ENCODE measurements at regions not wholly inside any gene's neighbourhood (a gene's known extent, or its start where the extent isn't known, plus 50 kb on each side); places are given as distances from the start of the nearest gene placed in this dataset.

DNA sequence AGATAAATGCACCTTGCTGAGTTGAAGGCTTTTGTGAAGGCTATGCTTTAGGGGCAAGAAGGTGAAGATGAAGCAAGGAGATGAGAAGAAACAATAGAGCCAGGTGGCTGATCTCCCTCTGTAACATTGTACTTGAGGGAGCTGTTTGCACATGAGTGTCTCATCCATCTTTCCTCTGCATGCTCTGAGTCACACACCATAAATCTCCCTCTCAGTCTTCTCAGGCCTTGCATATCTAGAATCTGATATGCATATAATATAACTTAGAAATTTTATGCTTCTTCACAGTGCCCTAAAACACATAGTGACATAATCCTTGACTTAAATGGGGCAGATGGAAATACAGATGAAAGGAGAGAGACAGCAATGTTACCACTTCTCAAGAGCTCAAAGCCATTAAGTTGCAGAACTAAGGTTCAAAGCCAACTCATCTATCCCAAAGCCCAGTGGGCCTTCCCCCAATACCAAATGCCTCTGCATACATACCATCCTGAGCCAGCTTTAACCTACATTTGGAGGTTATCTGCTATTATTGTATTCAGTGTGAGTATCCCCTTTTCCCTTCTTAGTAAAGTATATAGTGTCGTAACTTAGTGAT, 62.4 kb upstream of the STXBP5 start:
- DNase-seq: no peak

DNA sequence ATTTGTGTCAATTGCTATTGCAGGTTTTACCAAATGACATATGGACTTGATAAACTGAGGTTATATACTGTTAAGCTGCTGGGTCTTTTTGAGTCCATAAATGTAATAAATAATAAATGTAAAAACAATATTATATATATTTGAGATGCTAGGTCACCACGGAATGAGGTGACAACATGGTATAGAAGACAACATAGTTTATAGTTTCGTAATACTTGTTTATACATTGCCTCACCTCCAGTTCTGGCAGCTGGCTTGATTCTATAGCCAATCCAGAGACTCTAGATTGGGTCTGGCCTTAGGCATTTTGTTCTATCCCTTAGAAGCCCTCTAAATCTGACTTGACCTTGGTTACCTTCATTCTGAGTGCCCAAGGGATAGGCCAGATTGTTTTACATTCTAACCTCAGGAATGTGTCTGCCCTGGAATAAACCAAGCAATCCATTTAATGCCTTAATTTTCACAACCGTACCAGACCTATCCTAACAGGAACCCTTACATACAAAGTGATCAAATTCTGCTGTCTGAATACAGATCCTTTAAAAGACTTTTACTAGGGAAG, 61.5 kb upstream of the STXBP5 start:
- no peak for DNase-seq

DNA sequence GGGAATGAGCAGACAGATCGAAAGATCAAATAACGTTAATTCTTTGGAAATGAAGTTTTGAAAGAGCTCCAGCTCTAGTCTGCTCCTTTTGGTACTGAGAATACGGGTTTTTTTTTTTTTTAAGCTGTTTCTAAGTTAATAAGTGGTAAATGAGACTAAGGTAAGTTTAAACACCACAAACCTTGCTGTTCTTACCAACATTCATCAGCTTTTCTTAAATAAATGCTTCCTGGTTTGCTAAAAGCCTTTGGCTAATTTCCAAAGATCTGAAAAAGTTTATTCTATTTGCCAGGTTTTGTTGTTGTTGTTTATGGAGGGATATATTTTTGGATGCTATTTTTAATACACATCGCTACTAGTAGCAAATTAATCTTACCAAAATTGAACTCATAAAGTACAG, 55.1 kb upstream of the STXBP5 start:
- DNase-seq: no peak

DNA sequence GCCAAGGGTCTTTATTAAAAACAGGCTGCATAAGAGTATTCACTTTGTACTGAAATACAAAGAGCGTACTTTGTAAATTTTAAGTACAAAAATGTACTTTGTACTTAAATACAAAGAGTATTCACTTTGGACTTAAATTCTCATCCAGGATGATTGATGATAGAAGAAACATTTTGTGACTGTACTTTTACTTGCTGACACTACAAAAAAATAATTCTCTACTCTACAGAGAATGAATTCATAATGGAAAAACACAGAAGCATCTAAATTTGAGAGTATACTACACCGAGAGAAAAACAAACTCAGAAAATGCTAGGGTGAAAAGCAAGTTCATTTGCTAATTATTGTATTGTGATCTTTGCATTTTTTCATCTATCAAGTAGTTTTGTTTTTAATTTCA, 54.4 kb upstream of the STXBP5 start:
- DNase-seq: no peak

DNA sequence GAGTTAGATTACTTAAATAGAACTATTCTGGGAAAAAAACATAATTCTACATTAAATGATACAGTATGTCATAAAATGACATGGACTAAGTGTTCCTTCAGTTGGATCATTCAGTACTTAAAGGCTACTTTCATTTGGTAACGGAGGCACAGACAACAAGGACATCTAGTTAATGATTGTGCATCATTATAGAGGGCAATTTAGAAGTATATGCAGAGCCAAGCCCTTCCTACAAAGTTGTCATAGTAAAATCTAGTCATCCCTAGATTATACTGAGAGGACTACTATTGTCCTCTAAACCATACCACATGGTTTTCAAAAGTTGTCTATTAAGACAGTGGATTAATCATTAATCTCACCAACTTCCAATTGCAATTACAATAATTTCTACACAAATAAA, 53.9 kb upstream of the STXBP5 start:
- DNase-seq: no peak

Measured in CD4-positive, alpha-beta T cell treated with Interleukin-1 beta for 1 hour (primary cell).